OCI-LY1 (cell line): ENCODE measurements at regions not wholly inside any gene's neighbourhood (a gene's known extent, or its start where the extent isn't known, plus 50 kb on each side); places are given as distances from the start of the nearest gene placed in this dataset.

ENCODE experiments used
- H2AFZ ChIP-seq: fragments of 200-600 bp; sonication (generic), shearing (Covaris generic); 2 replicates; pipeline ENCODE4 v1.6.0; 2014; ENCODE audit warnings: antibody characterized with exemption, mild to moderate bottlenecking, low read length
- H3F3A ChIP-seq: fragments of 200-600 bp; sonication (generic), shearing (Covaris generic); 2 replicates; pipeline ENCODE4 v1.6.0; 2014; ENCODE audit warnings: mild to moderate bottlenecking, antibody characterized with exemption, low read length, moderate library complexity; ENCODE audit not compliant: insufficient read depth
- H3K27ac ChIP-seq: fragments of 200-600 bp; sonication (generic); 2 replicates; pipeline ENCODE4 v1.5.1; 2014; ENCODE audit warnings: low read length, mixed run types, mild to moderate bottlenecking, low read depth; ENCODE audit not compliant: poor library complexity, severe bottlenecking
- H3K27me3 ChIP-seq: fragments of 200-600 bp; sonication (generic); 2 replicates; pipeline ENCODE4 v1.6.0; 2014; ENCODE audit warnings: antibody characterized with exemption, mild to moderate bottlenecking, low read length, moderate library complexity; ENCODE audit not compliant: insufficient read depth
- H3K36me3 ChIP-seq: fragments of 200-600 bp; sonication (generic); 2 replicates; pipeline ENCODE4 v1.6.1; 2014; ENCODE audit warnings: mild to moderate bottlenecking, antibody characterized with exemption, low read length, moderate library complexity, mixed read lengths; ENCODE audit not compliant: insufficient read depth
- H3K4me1 ChIP-seq: fragments of 200-600 bp; sonication (generic); 2 replicates; pipeline ENCODE4 v1.5.1; 2014; ENCODE audit warnings: mild to moderate bottlenecking, low read length, moderate library complexity; ENCODE audit not compliant: insufficient read depth, severe bottlenecking
- H3K4me2 ChIP-seq: fragments of 200-600 bp; sonication (generic), shearing (Covaris generic); 2 replicates; pipeline ENCODE4 v1.6.1; 2014; ENCODE audit warnings: low read length
- H3K4me3 ChIP-seq: fragments of 200-600 bp; sonication (generic); 2 replicates; pipeline ENCODE4 v1.5.1; 2014; ENCODE audit warnings: low read length, low read depth, mild to moderate bottlenecking, mixed read lengths; ENCODE audit not compliant: poor library complexity, severe bottlenecking
- H3K79me2 ChIP-seq: fragments of 200-600 bp; shearing (Covaris generic); 2 replicates; pipeline ENCODE4 v1.6.1; 2016; ENCODE audit warnings: mixed run types, low read length, mixed read lengths; ENCODE audit not compliant: insufficient read depth
- H3K9ac ChIP-seq: fragments of 200-600 bp; sonication (generic), shearing (Covaris generic); 2 replicates; pipeline ENCODE4 v1.6.1; 2014; ENCODE audit warnings: mild to moderate bottlenecking, low read length, mixed read lengths
- H3K9me2 ChIP-seq: fragments of 200-600 bp; sonication (generic), shearing (Covaris generic); 2 replicates; pipeline ENCODE4 v1.6.1; 2014; ENCODE audit warnings: low read depth, mild to moderate bottlenecking, low read length, mixed read lengths
- H3K9me3 ChIP-seq: fragments of 200-600 bp; shearing (Covaris generic); 2 replicates; pipeline ENCODE4 v1.6.1; 2014; ENCODE audit warnings: low read length, mixed read lengths
- H4K20me1 ChIP-seq: fragments of 200-600 bp; sonication (generic), shearing (Covaris generic); 2 replicates; pipeline ENCODE4 v1.6.0; 2016; ENCODE audit warnings: mild to moderate bottlenecking, low read length; ENCODE audit not compliant: insufficient read depth
- EZH2 ChIP-seq: fragments of 200-600 bp; sonication (generic), shearing (Covaris generic); IDR thresholded peaks from 2 replicates; pipeline ENCODE4 v1.8.0; 2017; ENCODE audit warnings: borderline replicate concordance, mixed run types, mild to moderate bottlenecking, antibody characterized with exemption, low read length, moderate library complexity, mixed read lengths
- TF ChIP-seq, protein P1 (sequence below): fragments of 200-600 bp; sonication (generic), shearing (Covaris generic); IDR thresholded peaks from 2 replicates; pipeline ENCODE4 v1.5.1; 2017; ENCODE audit warnings: mild to moderate bottlenecking, antibody characterized with exemption, low read length, moderate library complexity, mixed read lengths

DNA sequence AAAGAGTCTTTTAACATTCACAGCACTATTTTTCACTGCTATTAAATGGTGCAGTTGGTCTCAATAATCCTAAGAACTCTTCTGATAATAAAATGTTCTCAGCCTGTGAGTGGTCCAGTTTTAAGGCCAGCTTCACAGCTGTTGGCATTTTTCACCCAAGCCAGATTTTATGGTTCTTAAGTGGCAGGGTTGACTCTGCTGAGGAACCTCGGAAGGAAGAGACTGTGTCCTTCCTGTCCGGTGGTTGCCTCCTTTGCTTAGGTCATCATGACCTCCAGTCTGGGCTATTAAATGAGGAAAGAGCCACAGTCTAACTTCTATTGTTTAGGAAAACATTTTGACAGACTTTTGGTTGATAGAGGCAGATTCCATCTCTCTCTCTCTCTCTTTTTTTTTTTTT, 112.5 kb upstream of the SERBP1 start:
- Histone ChIP-seq H3K36me3 (no peaks in the 10 kb centered on the region), H3K9ac (no peak overlapping the region), H2AFZ (no peak overlapping the region), H3K27ac (no peak overlapping the region), H3K4me2 (no peak overlapping the region), H3K27me3 (no peaks in the 10 kb centered on the region), H3K9me3 (no peaks in the 10 kb centered on the region), H3K79me2 (no peaks in the 10 kb centered on the region), H3K4me1 (no peaks in the 10 kb centered on the region), H3K4me3 (no peak overlapping the region), H3F3A (no peaks in the 10 kb centered on the region), H4K20me1 (no peaks in the 10 kb centered on the region), H3K9me2 (no peaks in the 10 kb centered on the region)
- TF ChIP-seq, protein P1, sequence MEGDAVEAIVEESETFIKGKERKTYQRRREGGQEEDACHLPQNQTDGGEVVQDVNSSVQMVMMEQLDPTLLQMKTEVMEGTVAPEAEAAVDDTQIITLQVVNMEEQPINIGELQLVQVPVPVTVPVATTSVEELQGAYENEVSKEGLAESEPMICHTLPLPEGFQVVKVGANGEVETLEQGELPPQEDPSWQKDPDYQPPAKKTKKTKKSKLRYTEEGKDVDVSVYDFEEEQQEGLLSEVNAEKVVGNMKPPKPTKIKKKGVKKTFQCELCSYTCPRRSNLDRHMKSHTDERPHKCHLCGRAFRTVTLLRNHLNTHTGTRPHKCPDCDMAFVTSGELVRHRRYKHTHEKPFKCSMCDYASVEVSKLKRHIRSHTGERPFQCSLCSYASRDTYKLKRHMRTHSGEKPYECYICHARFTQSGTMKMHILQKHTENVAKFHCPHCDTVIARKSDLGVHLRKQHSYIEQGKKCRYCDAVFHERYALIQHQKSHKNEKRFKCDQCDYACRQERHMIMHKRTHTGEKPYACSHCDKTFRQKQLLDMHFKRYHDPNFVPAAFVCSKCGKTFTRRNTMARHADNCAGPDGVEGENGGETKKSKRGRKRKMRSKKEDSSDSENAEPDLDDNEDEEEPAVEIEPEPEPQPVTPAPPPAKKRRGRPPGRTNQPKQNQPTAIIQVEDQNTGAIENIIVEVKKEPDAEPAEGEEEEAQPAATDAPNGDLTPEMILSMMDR = no peak

DNA sequence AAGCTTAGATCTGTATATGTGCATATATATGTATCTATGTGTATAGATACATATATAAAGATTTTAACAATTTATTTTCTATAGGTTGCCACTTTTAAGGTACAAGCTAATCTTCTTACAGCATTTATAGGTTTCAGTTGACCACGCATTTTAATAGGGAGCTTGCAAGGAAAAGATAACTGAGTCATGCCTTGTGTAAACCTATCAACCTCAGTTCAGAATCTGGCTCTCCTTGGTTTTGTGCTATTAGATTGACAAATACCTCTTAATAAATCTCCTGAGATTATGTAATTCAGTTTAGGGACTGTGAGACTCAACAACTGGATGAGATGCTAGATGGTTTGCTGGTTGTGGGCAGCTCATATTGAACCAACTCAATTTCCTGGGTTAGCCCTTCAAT, 114.7 kb upstream of the SERBP1 start:
- no peaks in the 10 kb centered on the region for H3F3A ChIP-seq
- H3K9me3 ChIP-seq = no peaks in the 10 kb centered on the region
- no peaks in the 10 kb centered on the region for H3K9me2 ChIP-seq
- TF ChIP-seq, protein P1 = no peak
- no peak for TF ChIP-seq EZH2
- no peak overlapping the region for H3K4me3 ChIP-seq
- H3K36me3 ChIP-seq = no peaks in the 10 kb centered on the region
- no peaks in the 10 kb centered on the region for H3K27me3 ChIP-seq
- H3K4me2 ChIP-seq = no peak overlapping the region
- H2AFZ ChIP-seq = no peak overlapping the region
- no peak overlapping the region for H3K9ac ChIP-seq
- H3K27ac ChIP-seq = no peak overlapping the region
- H3K4me1 ChIP-seq = no peaks in the 10 kb centered on the region
- H3K79me2 ChIP-seq = no peaks in the 10 kb centered on the region
- no peaks in the 10 kb centered on the region for H4K20me1 ChIP-seq

DNA sequence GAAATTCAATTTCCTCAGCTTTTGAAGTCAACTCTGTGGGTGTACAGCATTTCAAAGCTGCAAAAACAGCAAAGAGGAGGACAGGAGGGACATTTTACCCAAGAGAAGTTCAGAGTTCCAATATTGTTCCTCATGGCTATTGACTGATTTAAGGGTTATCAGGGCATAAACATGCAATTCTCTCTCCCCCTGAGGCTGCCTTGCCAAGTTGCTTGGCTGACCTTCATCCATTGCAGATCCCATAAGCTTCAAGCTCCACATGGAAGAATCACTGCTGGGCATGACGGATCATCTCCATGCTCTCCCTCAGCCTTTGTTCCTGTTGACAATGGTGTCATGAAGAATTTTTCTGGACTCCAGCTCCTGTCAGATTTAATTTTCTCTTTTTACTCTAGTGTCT, 115.2 kb upstream of the SERBP1 start:
- H3K27me3 ChIP-seq = no peaks in the 10 kb centered on the region

More for the DNA sequence above, 115.2 kb upstream of the SERBP1 start:
- H3F3A ChIP-seq = no peaks in the 10 kb centered on the region
- H3K4me1 ChIP-seq = no peaks in the 10 kb centered on the region
- H3K9ac ChIP-seq = no peak overlapping the region
- H3K27ac ChIP-seq = no peak overlapping the region
- H3K79me2 ChIP-seq = no peaks in the 10 kb centered on the region
- no peak for TF ChIP-seq EZH2
- TF ChIP-seq, protein P1 = no peak
- H3K4me3 ChIP-seq = no peak overlapping the region
- H2AFZ ChIP-seq = no peak overlapping the region
- no peaks in the 10 kb centered on the region for H3K9me3 ChIP-seq
- H3K9me2 ChIP-seq = no peaks in the 10 kb centered on the region
- H3K4me2 ChIP-seq = no peak overlapping the region
- H3K36me3 ChIP-seq = no peaks in the 10 kb centered on the region
- H4K20me1 ChIP-seq = no peaks in the 10 kb centered on the region
